ENCODE measurements at regions not wholly inside any gene's neighbourhood (a gene's known extent, or its start where the extent isn't known, plus 50 kb on each side); places are given as distances from the start of the nearest gene placed in this dataset.
"Not testable (repeated sequence)": the region's sequence is repeated elsewhere in the genome, so short reads cannot be mapped to it uniquely, and the experiment has no call there.

- POLR2A ChIA-PET (ENCODE audit: partially characterized antibody); H3K4me3 ChIP-seq (ENCODE audit: extremely low read depth in 1 of 4, insufficient read depth in 2 of 4, low read depth in 3 of 4, low read length in 4 of 4): not testable (repeated sequence)
Measured at GRCh38 chr9:81307791-81308190, 381.6 kb downstream of the TLE1 start.

More at GRCh38 chr9:81307791-81308190, 381.6 kb downstream of the TLE1 start:
- H3K27ac ChIP-seq (ENCODE audit: low read depth, low read length); CTCF ChIA-PET (ENCODE audit: partially characterized antibody); H2AK5ac ChIP-seq (ENCODE audit: low read depth, low read length); H3K23ac ChIP-seq (ENCODE audit: insufficient read length); H2AFZ ChIP-seq (ENCODE audit: low read length); H4K91ac ChIP-seq (replicated peaks; ENCODE audit: insufficient read length, low read length); H4K20me1 ChIP-seq (replicated peaks in 1 of 2; ENCODE audit: control insufficient read depth in 1 of 2, insufficient read depth in 2 of 2, low read length in 2 of 2); H3K4me2 ChIP-seq (ENCODE audit: insufficient read depth in 1 of 2, low read depth in 2 of 2, low read length in 2 of 2); H3K4ac ChIP-seq (replicated peaks; ENCODE audit: insufficient read length, low read depth, low read length); H3K36me3 ChIP-seq (ENCODE audit: control insufficient read depth in 2 of 4, insufficient read depth in 4 of 4, low read length in 3 of 4); H4K8ac ChIP-seq (ENCODE audit: extremely low read depth, insufficient read depth, low read length); H2BK5ac ChIP-seq (ENCODE audit: low read depth, low read length); H3K9ac ChIP-seq (replicated peaks in 1 of 4; ENCODE audit: extremely low read depth in 1 of 4, low read depth in 3 of 4, low read length in 3 of 4); H3K27me3 ChIP-seq (replicated peaks in 1 of 4; ENCODE audit: control insufficient read depth in 3 of 4, extremely low read depth in 1 of 4, insufficient read depth in 3 of 4, low read length in 3 of 4); FAIRE-seq; H3K9me3 ChIP-seq (ENCODE audit: insufficient read depth in 2 of 2, low read depth in 1 of 2, low read length in 1 of 2); H3K14ac ChIP-seq (ENCODE audit: insufficient read length); H3K79me1 ChIP-seq (ENCODE audit: low read depth, low read length); H3K4me1 ChIP-seq (replicated peaks in 1 of 4; ENCODE audit: control insufficient read depth in 3 of 4, insufficient read depth in 4 of 4, low read length in 3 of 4); H2BK120ac ChIP-seq (replicated peaks; ENCODE audit: low read depth, low read length); DNase-seq (ENCODE audit: low read depth in 1 of 2, low spot score in 2 of 2); H3K23me2 ChIP-seq (ENCODE audit: low read depth, low read length); H2BK12ac ChIP-seq (ENCODE audit: low read depth, low read length); H4K5ac ChIP-seq (ENCODE audit: insufficient read length, low read depth, low read length); H3K18ac ChIP-seq (ENCODE audit: extremely low read depth, low read length); H3K56ac ChIP-seq (replicated peaks; ENCODE audit: insufficient read length, low read depth, low read length); H3K79me2 ChIP-seq (ENCODE audit: control insufficient read depth in 1 of 2, insufficient read depth in 2 of 2, low read length in 2 of 2); H2BK20ac ChIP-seq (ENCODE audit: low read length); H2BK15ac ChIP-seq (ENCODE audit: low read length): not testable (repeated sequence)
- 94% methylated on average over 5 of the region's 5 CpGs; no CpG with 5 or more reads in 1 of the 2 experiments for WGBS, 2 experiments (ENCODE audit: extremely low coverage in 1 of 2, insufficient coverage in 1 of 2, insufficient read length in 1 of 2, insufficient replicate concordance in 2 of 2, low coverage in 1 of 2, low lambda C conversion rate in 2 of 2, missing lambda C conversion rate in 1 of 2)
